WTC11 (cell line): ENCODE measurements at regions not wholly inside any gene's neighbourhood (a gene's known extent, or its start where the extent isn't known, plus 50 kb on each side); places are given as distances from the start of the nearest gene placed in this dataset.

Experiments used
- ATAC-seq: fragments of 200-7000 bp; cut with Tn5 transposase; 2 replicates; pipeline ENCODE4 v1.10.0; 2021; ENCODE audit warnings: mild to moderate bottlenecking, moderate library complexity
- CTCF ChIA-PET: fragments of 300-600 bp; sonication (Branson Sonifier 250); formaldehyde crosslinking; loops from one replicate; lab custom pipeline; 2021; ENCODE audit warnings: antibody characterized with exemption; lab: Charles Lee
- POLR2A ChIA-PET: fragments of 350-600 bp; sonication (Branson Sonifier 250); formaldehyde crosslinking; loops from one replicate; lab custom pipeline; 2021; ENCODE audit warnings: antibody characterized with exemption; lab: Charles Lee
- DNase-seq: peaks from one replicate; pipeline ENCODE4 v3.0.0; 2021; ENCODE audit warnings: low spot score
- H3K27ac Mint-ChIP-seq: 2 replicates; pipeline ENCODE4 v1.8.0; 2021; ENCODE audit warnings: mixed read lengths
- H3K27me3 Mint-ChIP-seq: 2 replicates; pipeline ENCODE4 v1.8.0; 2021; ENCODE audit warnings: low read depth, mild to moderate bottlenecking, moderate library complexity, mixed read lengths
- H3K36me3 Mint-ChIP-seq: 2 replicates; pipeline ENCODE4 v1.8.0; 2021; ENCODE audit warnings: mixed read lengths
- H3K4me1 Mint-ChIP-seq: 2 replicates; pipeline ENCODE4 v1.8.0; 2022; ENCODE audit warnings: mixed read lengths
- H3K4me3 Mint-ChIP-seq: 2 replicates; pipeline ENCODE4 v1.8.0; 2021; ENCODE audit warnings: mild to moderate bottlenecking, moderate library complexity, mixed read lengths
- H3K9me3 Mint-ChIP-seq: 2 replicates; pipeline ENCODE4 v1.8.0; 2021; ENCODE audit warnings: mixed read lengths
- CBFB ChIP-seq: sonication (generic); formaldehyde crosslinking; IDR thresholded peaks from 2 replicates; pipeline ENCODE4 v1.8.1; 2022; ENCODE audit warnings: mild to moderate bottlenecking, low read depth, missing genetic modification reagents
- ELF4 ChIP-seq: sonication (generic); formaldehyde crosslinking; IDR thresholded peaks from 2 replicates; pipeline ENCODE4 v1.8.1; 2022; ENCODE audit warnings: low read depth, mild to moderate bottlenecking, moderate library complexity, missing genetic modification reagents
- FOXK1 ChIP-seq: sonication (generic); formaldehyde crosslinking; IDR thresholded peaks from 2 replicates; pipeline ENCODE4 v1.8.0; 2022; ENCODE audit warnings: mild to moderate bottlenecking, moderate library complexity, missing genetic modification reagents
- GRHL2 ChIP-seq: fragments of 250-450 bp; sonication (Bioruptor Pico); IDR thresholded peaks from 2 replicates; pipeline ENCODE4 v1.8.0; 2022; ENCODE audit warnings: mild to moderate bottlenecking, moderate library complexity; ENCODE audit not compliant: insufficient replicate concordance, severe bottlenecking
- KAT7 ChIP-seq: sonication (generic); formaldehyde crosslinking; IDR thresholded peaks from 2 replicates; pipeline ENCODE4 v1.8.1; 2023; ENCODE audit warnings: missing genetic modification reagents, mild to moderate bottlenecking, borderline replicate concordance
- NFATC4 ChIP-seq: fragments of 250-450 bp; sonication (Bioruptor Pico); IDR thresholded peaks from 2 replicates; pipeline ENCODE4 v1.9.0; 2021; ENCODE audit warnings: mild to moderate bottlenecking
- NFE2L1 ChIP-seq: sonication (generic); formaldehyde crosslinking; IDR thresholded peaks from 2 replicates; pipeline ENCODE4 v1.8.1; 2023; ENCODE audit warnings: missing genetic modification reagents
- NFYB ChIP-seq: sonication (generic); formaldehyde crosslinking; conservative IDR thresholded peaks from 2 replicates; pipeline ENCODE4 v1.8.0; 2022; ENCODE audit warnings: low read depth, missing genetic modification reagents
- RELA ChIP-seq: sonication (generic); formaldehyde crosslinking; IDR thresholded peaks from 2 replicates; pipeline ENCODE4 v1.8.1; 2022; ENCODE audit warnings: missing genetic modification reagents, mild to moderate bottlenecking, borderline replicate concordance
- SMAD3 ChIP-seq: sonication (generic); formaldehyde crosslinking; IDR thresholded peaks from 2 replicates; pipeline ENCODE4 v1.8.0; 2022; ENCODE audit warnings: missing genetic modification reagents, mild to moderate bottlenecking, borderline replicate concordance
- SMAD4 ChIP-seq: sonication (generic); formaldehyde crosslinking; IDR thresholded peaks from 2 replicates; pipeline ENCODE4 v1.8.0; 2022; ENCODE audit warnings: mild to moderate bottlenecking, missing genetic modification reagents
- ZNF263 ChIP-seq: sonication (generic); formaldehyde crosslinking; IDR thresholded peaks from 2 replicates; pipeline ENCODE4 v1.8.1; 2022; ENCODE audit warnings: low read depth, mild to moderate bottlenecking, moderate library complexity, missing genetic modification reagents
- ZNF317 ChIP-seq: sonication (generic); formaldehyde crosslinking; IDR thresholded peaks from 2 replicates; pipeline ENCODE4 v1.8.1; 2023; ENCODE audit warnings: low read depth, mild to moderate bottlenecking, moderate library complexity, missing genetic modification reagents, borderline replicate concordance
- ZNF416 ChIP-seq: fragments of 250-450 bp; sonication (Bioruptor Pico); IDR thresholded peaks from 2 replicates; pipeline ENCODE4 v1.9.0; 2021; ENCODE audit warnings: mild to moderate bottlenecking, inconsistent platforms
- TF ChIP-seq, protein P1 (sequence below): sonication (generic); formaldehyde crosslinking; IDR thresholded peaks from 2 replicates; pipeline ENCODE4 v1.8.1; 2022; ENCODE audit warnings: mild to moderate bottlenecking, moderate library complexity, missing genetic modification reagents
- TF ChIP-seq, protein P2 (sequence below): sonication (generic); formaldehyde crosslinking; IDR thresholded peaks from 2 replicates; pipeline ENCODE4 v1.8.0; 2022; ENCODE audit warnings: mild to moderate bottlenecking, missing genetic modification reagents
- TF ChIP-seq, protein P3 (sequence below): sonication (generic); formaldehyde crosslinking; IDR thresholded peaks from 2 replicates; pipeline ENCODE4 v1.8.1; 2023; ENCODE audit warnings: mild to moderate bottlenecking, moderate library complexity, missing genetic modification reagents
- TF ChIP-seq, protein P4 (sequence below): sonication (generic); formaldehyde crosslinking; conservative IDR thresholded peaks from 2 replicates; pipeline ENCODE4 v1.8.1; 2022; ENCODE audit warnings: mild to moderate bottlenecking, missing genetic modification reagents

DNA sequence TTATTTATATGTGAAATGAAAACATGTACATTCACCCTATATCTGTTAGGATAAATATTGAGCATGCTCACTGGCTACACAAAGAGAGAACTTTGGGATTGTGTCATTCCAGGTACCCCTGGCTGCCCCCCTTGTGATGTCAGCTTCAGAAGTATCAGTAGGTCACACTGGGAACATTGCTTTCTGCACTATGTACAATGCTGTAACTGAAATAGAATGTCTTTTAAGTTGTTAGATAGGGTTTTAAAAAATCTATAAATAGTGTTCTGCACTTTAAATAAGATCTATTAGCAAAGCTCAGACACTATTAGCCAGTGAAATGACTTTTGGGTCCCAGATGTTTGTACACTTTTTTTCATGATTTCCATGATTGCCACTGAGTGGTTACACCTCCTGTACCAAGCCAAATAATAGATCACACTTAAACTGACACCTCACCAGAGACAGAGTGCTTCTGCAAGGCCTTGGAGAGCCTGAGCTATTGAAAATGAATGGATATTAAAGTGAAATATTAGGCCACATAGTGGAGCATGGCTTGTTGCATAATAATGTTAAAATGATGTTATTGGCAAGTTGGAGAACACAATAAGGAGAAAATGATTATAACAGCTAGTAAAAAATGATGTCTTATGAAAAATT, 297.0 kb upstream of the NXPH2 start:
- no peaks in the 10 kb centered on the region for H3K36me3 Mint-ChIP-seq
- no peak for DNase-seq
- ATAC-seq, result no peak
- no peak overlapping the region for H3K4me3 Mint-ChIP-seq
- TF ChIP-seq, protein P1, sequence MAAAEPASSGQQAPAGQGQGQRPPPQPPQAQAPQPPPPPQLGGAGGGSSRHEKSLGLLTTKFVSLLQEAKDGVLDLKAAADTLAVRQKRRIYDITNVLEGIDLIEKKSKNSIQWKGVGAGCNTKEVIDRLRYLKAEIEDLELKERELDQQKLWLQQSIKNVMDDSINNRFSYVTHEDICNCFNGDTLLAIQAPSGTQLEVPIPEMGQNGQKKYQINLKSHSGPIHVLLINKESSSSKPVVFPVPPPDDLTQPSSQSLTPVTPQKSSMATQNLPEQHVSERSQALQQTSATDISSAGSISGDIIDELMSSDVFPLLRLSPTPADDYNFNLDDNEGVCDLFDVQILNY, result no peak
- TF ChIP-seq, protein P2, sequence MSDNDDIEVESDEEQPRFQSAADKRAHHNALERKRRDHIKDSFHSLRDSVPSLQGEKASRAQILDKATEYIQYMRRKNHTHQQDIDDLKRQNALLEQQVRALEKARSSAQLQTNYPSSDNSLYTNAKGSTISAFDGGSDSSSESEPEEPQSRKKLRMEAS (CRISPR knock-in tag), result no peak
- TF ChIP-seq, protein P3, sequence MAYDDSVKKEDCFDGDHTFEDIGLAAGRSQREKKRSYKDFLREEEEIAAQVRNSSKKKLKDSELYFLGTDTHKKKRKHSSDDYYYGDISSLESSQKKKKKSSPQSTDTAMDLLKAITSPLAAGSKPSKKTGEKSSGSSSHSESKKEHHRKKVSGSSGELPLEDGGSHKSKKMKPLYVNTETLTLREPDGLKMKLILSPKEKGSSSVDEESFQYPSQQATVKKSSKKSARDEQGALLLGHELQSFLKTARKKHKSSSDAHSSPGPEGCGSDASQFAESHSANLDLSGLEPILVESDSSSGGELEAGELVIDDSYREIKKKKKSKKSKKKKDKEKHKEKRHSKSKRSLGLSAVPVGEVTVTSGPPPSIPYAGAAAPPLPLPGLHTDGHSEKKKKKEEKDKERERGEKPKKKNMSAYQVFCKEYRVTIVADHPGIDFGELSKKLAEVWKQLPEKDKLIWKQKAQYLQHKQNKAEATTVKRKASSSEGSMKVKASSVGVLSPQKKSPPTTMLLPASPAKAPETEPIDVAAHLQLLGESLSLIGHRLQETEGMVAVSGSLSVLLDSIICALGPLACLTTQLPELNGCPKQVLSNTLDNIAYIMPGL (CRISPR knock-in tag), result no peak
- no peak for TF ChIP-seq SMAD3
- TF ChIP-seq CBFB, result no peak
- no peak for TF ChIP-seq GRHL2 (CRISPR knock-in tag)
- TF ChIP-seq ZNF416 (CRISPR knock-in tag), result no peak
- no peak for TF ChIP-seq FOXK1 (CRISPR knock-in tag)
- TF ChIP-seq NFATC4 (CRISPR knock-in tag), result no peak
- TF ChIP-seq SMAD4 (CRISPR knock-in tag), result no peak
- H3K27me3 Mint-ChIP-seq, result no peaks in the 10 kb centered on the region
- ChIA-PET CTCF (no interaction called here), POLR2A (no interaction called here)
- H3K4me1 Mint-ChIP-seq, result peaks cover 17% of the 10 kb centered on the region
- H3K9me3 Mint-ChIP-seq, result no peaks in the 10 kb centered on the region
- no peak overlapping the region for H3K27ac Mint-ChIP-seq

DNA sequence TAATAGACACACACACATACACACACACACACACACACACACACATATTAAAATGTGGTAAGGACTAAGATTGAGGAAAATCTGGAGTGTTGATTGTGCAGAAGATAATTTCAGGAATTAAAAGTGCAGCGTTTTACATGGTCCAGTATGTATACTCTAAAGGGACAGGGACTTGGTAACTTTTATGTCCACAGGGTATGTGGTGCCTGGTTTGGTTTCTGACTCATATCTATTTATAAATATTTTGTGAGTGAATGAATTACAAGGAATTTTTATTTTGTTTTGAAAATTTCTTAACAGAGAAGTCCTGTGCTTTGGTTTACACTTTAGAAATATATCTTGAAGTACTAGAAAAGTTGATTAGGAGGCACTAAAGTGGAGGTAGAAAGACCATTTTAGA, 287.7 kb upstream of the NXPH2 start:
- POLR2A ChIA-PET, result no interaction called here
- Mint-ChIP-seq H3K9me3 (no peaks in the 10 kb centered on the region), H3K27me3 (no peaks in the 10 kb centered on the region), H3K36me3 (no peaks in the 10 kb centered on the region), H3K27ac (no peak overlapping the region), H3K4me1 (peaks cover 4% of the 10 kb centered on the region), H3K4me3 (no peak overlapping the region)
- ATAC-seq, result no peak
- no peak for DNase-seq
- CTCF ChIA-PET, result no interaction called here
- TF ChIP-seq, protein P3 (CRISPR knock-in tag), result no peak
- TF ChIP-seq, protein P4, sequence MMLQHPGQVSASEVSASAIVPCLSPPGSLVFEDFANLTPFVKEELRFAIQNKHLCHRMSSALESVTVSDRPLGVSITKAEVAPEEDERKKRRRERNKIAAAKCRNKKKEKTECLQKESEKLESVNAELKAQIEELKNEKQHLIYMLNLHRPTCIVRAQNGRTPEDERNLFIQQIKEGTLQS (CRISPR knock-in tag), result no peak
- TF ChIP-seq KAT7 (no peak), SMAD3 (no peak), NFE2L1 (CRISPR knock-in tag) (no peak), RELA (CRISPR knock-in tag) (no peak), NFYB (CRISPR knock-in tag) (no peak), ELF4 (CRISPR knock-in tag) (no peak), ZNF263 (no peak), ZNF317 (CRISPR knock-in tag) (no peak)
- TF ChIP-seq, protein P1, result no peak
